Suppressor macrophage treated with lipopolysaccharide for 4 hours (primary cell): ENCODE measurements at regions not wholly inside any gene's neighbourhood (a gene's known extent, or its start where the extent isn't known, plus 50 kb on each side); places are given as distances from the start of the nearest gene placed in this dataset.
"Not testable (repeated sequence)": the region's sequence is repeated elsewhere in the genome, so short reads cannot be mapped to it uniquely, and the experiment has no call there.

Experiments
- DNase-seq: peaks from one replicate; pipeline ENCODE4 v3.0.0-alpha.2; 2020

GRCh38 chr1:199951005-199951404, 76.5 kb upstream of the NR5A2 start:
- DNase-seq = not testable (repeated sequence)

GRCh38 chr1:199953651-199954050, 73.9 kb upstream of the NR5A2 start:
- no peak for DNase-seq

GRCh38 chr1:199954699-199955098, 72.8 kb upstream of the NR5A2 start:
- no peak for DNase-seq

GRCh38 chr1:199955235-199955634, 72.3 kb upstream of the NR5A2 start:
- DNase-seq = no peak

DNA sequence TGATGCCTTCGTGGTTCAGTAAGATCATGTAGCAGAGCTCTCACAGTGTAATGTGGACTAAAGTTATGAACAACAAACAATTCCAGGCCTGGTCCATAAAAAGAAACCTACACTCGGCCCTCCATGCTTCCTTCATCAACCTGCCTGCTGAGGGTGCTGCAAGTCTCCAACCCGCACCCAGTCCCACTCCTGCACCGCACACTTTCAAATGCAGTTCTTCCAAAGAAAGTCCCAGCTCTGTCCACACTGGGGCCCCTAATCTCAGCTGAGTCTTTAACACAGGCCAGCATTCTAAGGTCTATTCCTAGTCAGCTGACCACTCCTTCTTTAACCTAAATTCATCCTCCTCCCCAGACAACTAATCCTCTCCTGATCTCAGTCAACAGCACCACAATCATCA, 71.5 kb upstream of the NR5A2 start:
- no peak for DNase-seq

GRCh38 chr1:199959033-199959774, 68.3 kb upstream of the NR5A2 start:
- no peak for DNase-seq

- DNase-seq = no peak
Measured at GRCh38 chr1:199959775-199960110, 67.8 kb upstream of the NR5A2 start.

GRCh38 chr1:199970125-199970524, 57.4 kb upstream of the NR5A2 start:
- no peak for DNase-seq

GRCh38 chr1:199976496-199977144, 50.9 kb upstream of the NR5A2 start:
- peak; percentile 53 for DNase-seq
